SK-N-MC (cell line): ENCODE measurements at regions not wholly inside any gene's neighbourhood (a gene's known extent, or its start where the extent isn't known, plus 50 kb on each side); places are given as distances from the start of the nearest gene placed in this dataset.

Source experiments
- EZH2 ChIP-seq: fragments of 200-600 bp; sonication (generic); IDR thresholded peaks from one replicate; pipeline ENCODE4 v1.6.1; 2017; ENCODE audit warnings: antibody characterized with exemption
- FOXP2 ChIP-seq: optimal IDR thresholded peaks from 2 replicates; pipeline ENCODE3; 2011; ENCODE audit warnings: mild to moderate bottlenecking, moderate library complexity; ENCODE audit not compliant: insufficient read depth; ENCODE audit errors: extremely low read length, control extremely low read depth
- POLR2AphosphoS5 ChIP-seq: IDR thresholded peaks from 2 replicates; pipeline ENCODE4 v1.6.1; 2012; ENCODE audit warnings: mild to moderate bottlenecking, low read depth, low read length, borderline replicate concordance

GRCh38 chr14:95449131-95449530 lies 67.3 kb downstream of the SYNE3 start:
- TF ChIP-seq POLR2AphosphoS5 (no peak), EZH2 (no peak), FOXP2 (no peak)
